ENCODE measurements at regions not wholly inside any gene's neighbourhood (a gene's known extent, or its start where the extent isn't known, plus 50 kb on each side); places are given as distances from the start of the nearest gene placed in this dataset.

DNA sequence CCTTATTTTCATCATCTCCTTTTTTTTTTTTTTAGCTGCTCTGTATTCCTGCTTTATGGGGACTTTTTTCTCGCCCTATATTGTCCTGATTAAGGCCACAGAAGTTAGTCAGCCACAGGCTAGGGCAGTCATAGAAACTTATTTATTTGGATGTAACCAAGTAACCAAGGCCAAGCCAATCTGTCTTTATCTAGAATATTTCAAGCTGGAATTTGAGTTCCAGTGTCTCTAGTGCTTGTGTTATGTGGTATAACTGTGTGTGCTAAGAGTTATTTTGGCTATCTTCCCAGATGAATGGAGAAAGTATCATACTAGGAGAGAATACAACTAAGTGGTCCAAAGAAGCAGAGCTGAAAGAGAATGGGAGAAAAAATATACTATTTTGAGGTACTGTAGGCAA, 751.5 kb downstream of the CBLN4 start:
- TF ChIP-seq, protein P1, sequence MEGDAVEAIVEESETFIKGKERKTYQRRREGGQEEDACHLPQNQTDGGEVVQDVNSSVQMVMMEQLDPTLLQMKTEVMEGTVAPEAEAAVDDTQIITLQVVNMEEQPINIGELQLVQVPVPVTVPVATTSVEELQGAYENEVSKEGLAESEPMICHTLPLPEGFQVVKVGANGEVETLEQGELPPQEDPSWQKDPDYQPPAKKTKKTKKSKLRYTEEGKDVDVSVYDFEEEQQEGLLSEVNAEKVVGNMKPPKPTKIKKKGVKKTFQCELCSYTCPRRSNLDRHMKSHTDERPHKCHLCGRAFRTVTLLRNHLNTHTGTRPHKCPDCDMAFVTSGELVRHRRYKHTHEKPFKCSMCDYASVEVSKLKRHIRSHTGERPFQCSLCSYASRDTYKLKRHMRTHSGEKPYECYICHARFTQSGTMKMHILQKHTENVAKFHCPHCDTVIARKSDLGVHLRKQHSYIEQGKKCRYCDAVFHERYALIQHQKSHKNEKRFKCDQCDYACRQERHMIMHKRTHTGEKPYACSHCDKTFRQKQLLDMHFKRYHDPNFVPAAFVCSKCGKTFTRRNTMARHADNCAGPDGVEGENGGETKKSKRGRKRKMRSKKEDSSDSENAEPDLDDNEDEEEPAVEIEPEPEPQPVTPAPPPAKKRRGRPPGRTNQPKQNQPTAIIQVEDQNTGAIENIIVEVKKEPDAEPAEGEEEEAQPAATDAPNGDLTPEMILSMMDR (IDR thresholded peaks at IDR 0.05; ENCODE audit: low read depth, low read length) = no peak
- no peak for DNase-seq (ENCODE audit: low read depth, low spot score)
- H3K4me3 ChIP-seq (ENCODE audit: low read depth, low read length) = no peak overlapping the region
- no peaks in the 10 kb centered on the region for H3K27me3 ChIP-seq (ENCODE audit: control insufficient read depth, insufficient read depth, low read length)
- H3K27ac ChIP-seq (ENCODE audit: low read depth, low read length) = no peak overlapping the region
- POLR2A ChIA-PET = no interaction called here
- CTCF ChIA-PET = no interaction called here
- peaks cover 25% of the 10 kb centered on the region for H3K9me3 ChIP-seq (ENCODE audit: control insufficient read depth, insufficient read depth, low read length)

DNA sequence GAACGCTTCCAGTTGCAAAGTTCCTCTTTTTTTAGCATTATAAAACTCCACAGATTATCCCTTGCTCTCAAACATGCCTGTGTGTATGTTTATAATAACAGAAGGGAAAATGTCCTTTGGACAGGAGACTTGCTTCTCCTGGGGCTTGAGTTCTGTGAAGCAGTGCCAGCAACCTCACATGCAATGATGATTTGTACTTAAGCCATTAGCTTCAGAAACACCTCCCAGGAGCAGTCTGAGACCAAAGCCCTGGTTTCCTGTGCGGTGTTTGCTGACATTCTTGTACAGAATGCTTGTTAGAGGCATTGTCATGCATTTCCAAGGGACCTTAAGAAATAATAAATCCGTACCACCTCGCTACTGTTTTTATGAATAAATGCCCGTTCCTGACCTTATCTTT, 752.8 kb downstream of the CBLN4 start:
- DNase-seq (ENCODE audit: low read depth, low spot score) = no peak
- ChIA-PET CTCF (no interaction called here), POLR2A (no interaction called here)
- no peak overlapping the region for H3K4me3 ChIP-seq (ENCODE audit: low read depth, low read length)
- no peak overlapping the region for H3K27ac ChIP-seq (ENCODE audit: low read depth, low read length)
- H3K9me3 ChIP-seq (ENCODE audit: control insufficient read depth, insufficient read depth, low read length) = peaks cover 29% of the 10 kb centered on the region
- H3K27me3 ChIP-seq (ENCODE audit: control insufficient read depth, insufficient read depth, low read length) = no peaks in the 10 kb centered on the region
- TF ChIP-seq, protein P1 (IDR thresholded peaks at IDR 0.05; ENCODE audit: low read depth, low read length) = no peak

DNA sequence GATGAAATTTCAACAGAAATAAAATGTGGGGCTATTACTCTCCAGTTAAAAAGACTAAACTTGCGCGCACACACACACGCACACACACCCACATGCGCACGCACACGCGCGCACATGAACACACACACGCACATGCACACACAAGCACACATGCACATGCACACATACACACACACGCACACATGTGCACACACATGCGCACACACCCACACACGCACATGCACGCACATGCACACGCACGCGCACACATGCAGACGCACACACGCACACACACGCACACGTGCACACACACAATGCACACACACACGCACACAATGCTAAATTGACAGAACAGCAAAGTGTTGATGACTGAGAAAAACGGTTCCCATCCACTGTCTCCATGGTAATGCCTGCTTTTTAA, 754.1 kb downstream of the CBLN4 start:
- H3K27me3 ChIP-seq (ENCODE audit: control insufficient read depth, insufficient read depth, low read length) = no peaks in the 10 kb centered on the region
- ChIA-PET CTCF (no interaction called here), POLR2A (no interaction called here)
- peaks cover 26% of the 10 kb centered on the region for H3K9me3 ChIP-seq (ENCODE audit: control insufficient read depth, insufficient read depth, low read length)
- TF ChIP-seq, protein P1 (IDR thresholded peaks at IDR 0.05; ENCODE audit: low read depth, low read length) = no peak
- no peak for DNase-seq (ENCODE audit: low read depth, low spot score)
- H3K4me3 ChIP-seq (ENCODE audit: low read depth, low read length) = no peak overlapping the region
- H3K27ac ChIP-seq (ENCODE audit: low read depth, low read length) = no peak overlapping the region

DNA sequence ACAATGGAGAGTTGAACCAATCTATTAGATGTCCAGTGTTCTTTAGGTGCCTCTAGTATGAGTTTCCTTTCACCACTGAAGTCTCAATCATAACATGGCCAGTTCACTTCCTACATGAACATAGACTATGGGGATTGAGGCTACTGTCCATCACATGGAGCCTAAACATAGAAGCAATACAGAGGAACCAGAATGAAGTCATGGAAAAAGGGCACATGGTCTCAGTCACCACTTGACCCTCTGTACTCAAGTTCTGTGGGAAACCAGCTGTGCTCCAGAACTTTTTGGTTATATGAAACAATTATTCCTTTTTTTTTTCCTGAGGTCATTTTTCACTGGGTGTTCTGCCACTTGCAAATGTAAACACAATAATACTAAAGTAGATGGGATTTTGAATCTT, 762.5 kb downstream of the CBLN4 start:
- CTCF ChIA-PET = no interaction called here

DNA sequence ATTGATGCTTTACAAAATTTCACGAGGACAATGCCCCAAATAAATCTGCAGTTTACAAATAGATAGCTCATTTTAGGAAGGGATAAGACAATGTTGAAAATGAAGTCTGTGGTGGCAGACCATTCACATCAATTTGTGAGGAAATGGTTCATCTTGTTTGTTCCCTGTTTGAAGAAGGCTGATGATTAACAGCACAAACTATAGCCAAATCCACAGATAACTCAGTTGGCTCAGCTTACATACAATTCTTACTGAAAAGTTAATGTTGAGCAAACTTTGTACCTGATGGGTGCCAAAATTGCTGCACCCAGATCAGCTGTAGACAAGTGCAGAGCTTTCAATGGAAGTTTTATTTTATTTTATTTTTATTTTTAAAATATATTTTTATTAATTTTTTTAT, 763.9 kb downstream of the DOK5 start:
- H3K9me3 ChIP-seq (ENCODE audit: control insufficient read depth, insufficient read depth, low read length) = no peaks in the 10 kb centered on the region; the same call in 1 of the 2 replicates
- ChIA-PET CTCF (no interaction called here), POLR2A (no interaction called here)
- DNase-seq (ENCODE audit: low read depth, low spot score) = no peak
- H3K4me3 ChIP-seq (ENCODE audit: low read depth, low read length) = no peak overlapping the region
- TF ChIP-seq, protein P1 (IDR thresholded peaks at IDR 0.05; ENCODE audit: low read depth, low read length) = no peak
- no peak overlapping the region for H3K27ac ChIP-seq (ENCODE audit: low read depth, low read length)
- H3K27me3 ChIP-seq (ENCODE audit: control insufficient read depth, insufficient read depth, low read length) = no peaks in the 10 kb centered on the region

More for the DNA sequence above, 762.5 kb downstream of the CBLN4 start:
- TF ChIP-seq, protein P1 (IDR thresholded peaks at IDR 0.05; ENCODE audit: low read depth, low read length) = no peak
- Histone ChIP-seq H3K27ac (ENCODE audit: low read depth, low read length) (no peak overlapping the region), H3K9me3 (ENCODE audit: control insufficient read depth, insufficient read depth, low read length) (no peaks in the 10 kb centered on the region; the same call in 1 of the 2 replicates), H3K4me3 (ENCODE audit: low read depth, low read length) (no peak overlapping the region), H3K27me3 (ENCODE audit: control insufficient read depth, insufficient read depth, low read length) (no peaks in the 10 kb centered on the region)
- DNase-seq (ENCODE audit: low read depth, low spot score) = no peak
- POLR2A ChIA-PET = no interaction called here

Measured in AG04450 (cell line).